ENCODE measurements at regions not wholly inside any gene's neighbourhood (a gene's known extent, or its start where the extent isn't known, plus 50 kb on each side); places are given as distances from the start of the nearest gene placed in this dataset.

DNA sequence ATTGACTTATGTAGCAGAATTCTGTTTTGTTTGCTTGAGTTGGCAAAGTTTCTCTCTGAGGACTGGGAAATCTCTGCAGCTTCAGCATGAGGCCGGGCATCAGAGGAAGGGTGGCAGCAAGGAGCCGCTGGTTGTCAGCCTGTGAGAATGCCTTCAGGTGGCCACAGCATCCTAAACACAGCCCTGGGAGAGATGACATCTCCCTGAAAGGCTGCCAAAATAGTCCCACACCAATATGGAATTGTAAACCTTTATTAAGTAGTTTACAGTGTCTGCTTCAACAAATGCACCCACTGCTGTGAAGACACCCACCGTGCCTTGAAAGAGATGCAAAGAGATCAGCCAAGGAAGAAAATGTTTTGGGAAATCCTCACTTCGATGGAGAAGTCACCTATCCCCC, 609.7 kb upstream of the ARRDC4 start:
- no peak overlapping the region for H2AFZ ChIP-seq (ENCODE audit: low read depth, low read length)
- in situ Hi-C loops (cut with MboI) = no loop called here
- no peaks in the 10 kb centered on the region for H3K9me1 ChIP-seq (ENCODE audit: control insufficient read depth, insufficient read depth, low read length)
- H3K79me2 ChIP-seq (ENCODE audit: control insufficient read depth, insufficient read depth, low read length) = no peaks in the 10 kb centered on the region
- no peak overlapping the region for H3K9ac ChIP-seq (ENCODE audit: insufficient read depth in 1 of 2, low read depth in 2 of 2, low read length in 2 of 2)
- H4K20me1 ChIP-seq (replicated peaks; ENCODE audit: control insufficient read depth, insufficient read depth, low read length) = no peaks in the 10 kb centered on the region
- 4% methylated on average over 4 of the region's 4 CpGs for WGBS (ENCODE audit: insufficient coverage, low coverage, missing lambda C conversion rate)
- DNase-seq (ENCODE audit: extremely low read depth in 1 of 4, low spot score in 3 of 4) (no peak), ATAC-seq (no peak), FAIRE-seq (no peak)
- CTCF ChIA-PET (ENCODE audit: low intra/inter-chr PET ratio) = no interaction called here
- H3K9me3 ChIP-seq (replicated peaks; ENCODE audit: control insufficient read depth, insufficient read depth, low read depth, low read length) = no peaks in the 10 kb centered on the region
- intact Hi-C loops (cut with micrococcal nuclease) = no loop called here
- TF ChIP-seq, protein P1, sequence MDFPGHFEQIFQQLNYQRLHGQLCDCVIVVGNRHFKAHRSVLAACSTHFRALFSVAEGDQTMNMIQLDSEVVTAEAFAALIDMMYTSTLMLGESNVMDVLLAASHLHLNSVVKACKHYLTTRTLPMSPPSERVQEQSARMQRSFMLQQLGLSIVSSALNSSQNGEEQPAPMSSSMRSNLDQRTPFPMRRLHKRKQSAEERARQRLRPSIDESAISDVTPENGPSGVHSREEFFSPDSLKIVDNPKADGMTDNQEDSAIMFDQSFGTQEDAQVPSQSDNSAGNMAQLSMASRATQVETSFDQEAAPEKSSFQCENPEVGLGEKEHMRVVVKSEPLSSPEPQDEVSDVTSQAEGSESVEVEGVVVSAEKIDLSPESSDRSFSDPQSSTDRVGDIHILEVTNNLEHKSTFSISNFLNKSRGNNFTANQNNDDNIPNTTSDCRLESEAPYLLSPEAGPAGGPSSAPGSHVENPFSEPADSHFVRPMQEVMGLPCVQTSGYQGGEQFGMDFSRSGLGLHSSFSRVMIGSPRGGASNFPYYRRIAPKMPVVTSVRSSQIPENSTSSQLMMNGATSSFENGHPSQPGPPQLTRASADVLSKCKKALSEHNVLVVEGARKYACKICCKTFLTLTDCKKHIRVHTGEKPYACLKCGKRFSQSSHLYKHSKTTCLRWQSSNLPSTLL (IDR thresholded peaks at IDR 0.05) = no peak
- no peaks in the 10 kb centered on the region for H3K4me1 ChIP-seq (replicated peaks in 1 of 2; ENCODE audit: control insufficient read depth in 2 of 2, insufficient read depth in 2 of 2, low read length in 2 of 2)
- BruUV-seq (replicated peaks) = no TSS peak
- H3K27ac ChIP-seq (ENCODE audit: extremely low read depth, low read depth, low read length) = no peak overlapping the region
- H3K4me2 ChIP-seq (ENCODE audit: insufficient read depth, low read length) = no peak overlapping the region
- H3K27me3 ChIP-seq (ENCODE audit: control insufficient read depth in 2 of 2, insufficient read depth in 2 of 2, low read length in 2 of 2) = no peaks in the 10 kb centered on the region
- no peaks in the 10 kb centered on the region for H3K36me3 ChIP-seq (ENCODE audit: control insufficient read depth, insufficient read depth, low read length)
- POLR2A ChIA-PET = no interaction called here
- H3K4me3 ChIP-seq = no peak overlapping the region

DNA sequence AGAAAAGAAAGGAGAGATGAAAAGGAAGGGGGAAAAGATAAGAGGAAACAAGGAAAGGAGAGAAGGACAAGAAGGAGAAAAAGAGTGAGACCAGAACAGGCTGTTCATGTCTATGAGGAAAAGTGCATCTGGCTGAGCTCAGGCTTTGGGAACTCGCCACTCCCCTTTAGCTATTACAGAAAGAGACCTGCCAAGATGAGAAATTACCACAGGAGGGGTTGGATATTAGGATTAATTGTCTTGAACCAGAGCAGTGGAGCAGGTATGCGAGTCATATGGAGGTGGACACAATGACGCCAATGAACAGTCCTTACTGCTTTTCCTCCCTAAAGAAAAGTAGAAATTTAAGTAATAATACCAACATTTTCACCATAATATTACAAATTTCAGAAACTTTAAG, 577.0 kb upstream of the ARRDC4 start:
- Histone ChIP-seq H3K9me1 (ENCODE audit: control insufficient read depth, insufficient read depth, low read length) (no peaks in the 10 kb centered on the region), H3K4me2 (ENCODE audit: insufficient read depth, low read length) (no peak overlapping the region), H3K79me2 (ENCODE audit: control insufficient read depth, insufficient read depth, low read length) (no peaks in the 10 kb centered on the region), H3K9ac (ENCODE audit: insufficient read depth in 1 of 2, low read depth in 2 of 2, low read length in 2 of 2) (no peak overlapping the region), H3K4me1 (replicated peaks in 1 of 2; ENCODE audit: control insufficient read depth in 2 of 2, insufficient read depth in 2 of 2, low read length in 2 of 2) (no peaks in the 10 kb centered on the region), H3K4me3 (no peak overlapping the region), H2AFZ (ENCODE audit: low read depth, low read length) (no peak overlapping the region), H3K27me3 (ENCODE audit: control insufficient read depth in 2 of 2, insufficient read depth in 2 of 2, low read length in 2 of 2) (no peaks in the 10 kb centered on the region), H3K9me3 (replicated peaks; ENCODE audit: control insufficient read depth, insufficient read depth, low read depth, low read length) (no peaks in the 10 kb centered on the region), H3K36me3 (ENCODE audit: control insufficient read depth, insufficient read depth, low read length) (no peaks in the 10 kb centered on the region), H3K27ac (ENCODE audit: extremely low read depth, low read depth, low read length) (no peak overlapping the region), H4K20me1 (replicated peaks; ENCODE audit: control insufficient read depth, insufficient read depth, low read length) (no peaks in the 10 kb centered on the region)
- in situ Hi-C loops (cut with MboI) = no loop called here
- ATAC-seq (no peak), FAIRE-seq (no peak), DNase-seq (ENCODE audit: extremely low read depth in 1 of 4, low spot score in 3 of 4) (no peak)
- TF ChIP-seq POLR2A (conservative IDR thresholded peaks at IDR 0.05) (no peak), MTA3 (IDR thresholded peaks at IDR 0.05; ENCODE audit: borderline replicate concordance) (no peak), ZC3H4 (CRISPR knock-in tag; IDR thresholded peaks at IDR 0.05; ENCODE audit: borderline replicate concordance) (no peak), ZNF668 (CRISPR knock-in tag; IDR thresholded peaks at IDR 0.05) (no peak), PTRF (tag; IDR thresholded peaks at IDR 0.05) (no peak), BCLAF1 (IDR thresholded peaks at IDR 0.05; ENCODE audit: borderline replicate concordance in 1 of 2, control insufficient read depth in 1 of 2, low read depth in 2 of 2, low read length in 1 of 2) (no peak), ETS2 (tag; IDR thresholded peaks at IDR 0.05; ENCODE audit: borderline replicate concordance, poor library complexity, severe bottlenecking) (no peak)
- TF ChIP-seq, protein P2, sequence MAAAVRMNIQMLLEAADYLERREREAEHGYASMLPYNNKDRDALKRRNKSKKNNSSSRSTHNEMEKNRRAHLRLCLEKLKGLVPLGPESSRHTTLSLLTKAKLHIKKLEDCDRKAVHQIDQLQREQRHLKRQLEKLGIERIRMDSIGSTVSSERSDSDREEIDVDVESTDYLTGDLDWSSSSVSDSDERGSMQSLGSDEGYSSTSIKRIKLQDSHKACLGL (CRISPR knock-in tag; IDR thresholded peaks at IDR 0.05; ENCODE audit: borderline replicate concordance, poor library complexity, severe bottlenecking) = no peak
- intact Hi-C loops (cut with micrococcal nuclease) = no loop called here
- CTCF ChIA-PET (ENCODE audit: low intra/inter-chr PET ratio) = no interaction called here
- POLR2A ChIA-PET = no interaction called here
- 0% methylated on average over 3 of the region's 3 CpGs for WGBS (ENCODE audit: insufficient coverage, low coverage, missing lambda C conversion rate)
- BruUV-seq (replicated peaks) = no TSS peak

All from K562 (cell line).